GM19467 (cell line): ENCODE measurements at regions not wholly inside any gene's neighbourhood (a gene's known extent, or its start where the extent isn't known, plus 50 kb on each side); places are given as distances from the start of the nearest gene placed in this dataset.

Experiments
- ATAC-seq: cut with Tn5 transposase; IDR thresholded peaks from one replicate; pipeline ENCODE4 v1.9.1; 2021; ENCODE audit warnings: mild to moderate bottlenecking, moderate library complexity; ENCODE audit not compliant: unreplicated experiment

DNA sequence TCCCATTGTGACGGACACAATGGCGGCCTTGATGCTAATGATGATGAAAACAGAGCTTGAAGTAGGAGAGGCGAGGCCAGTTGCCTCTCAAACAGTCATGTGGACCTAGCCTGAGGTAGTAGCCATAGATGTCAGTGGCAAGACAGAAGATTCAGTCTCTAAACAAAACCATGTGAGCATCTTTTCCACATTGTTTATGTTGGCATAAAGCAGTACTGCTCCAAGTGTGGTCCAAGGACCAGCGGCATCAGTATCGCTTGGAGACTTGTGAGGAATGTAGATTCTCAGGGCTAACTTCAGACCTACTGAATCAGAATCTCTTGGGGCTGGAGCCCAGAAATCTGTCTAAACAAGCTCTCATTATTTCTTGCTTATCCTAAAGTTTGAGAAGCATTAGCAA, 312.8 kb upstream of the JAG1 start:
- ATAC-seq, result no peak

DNA sequence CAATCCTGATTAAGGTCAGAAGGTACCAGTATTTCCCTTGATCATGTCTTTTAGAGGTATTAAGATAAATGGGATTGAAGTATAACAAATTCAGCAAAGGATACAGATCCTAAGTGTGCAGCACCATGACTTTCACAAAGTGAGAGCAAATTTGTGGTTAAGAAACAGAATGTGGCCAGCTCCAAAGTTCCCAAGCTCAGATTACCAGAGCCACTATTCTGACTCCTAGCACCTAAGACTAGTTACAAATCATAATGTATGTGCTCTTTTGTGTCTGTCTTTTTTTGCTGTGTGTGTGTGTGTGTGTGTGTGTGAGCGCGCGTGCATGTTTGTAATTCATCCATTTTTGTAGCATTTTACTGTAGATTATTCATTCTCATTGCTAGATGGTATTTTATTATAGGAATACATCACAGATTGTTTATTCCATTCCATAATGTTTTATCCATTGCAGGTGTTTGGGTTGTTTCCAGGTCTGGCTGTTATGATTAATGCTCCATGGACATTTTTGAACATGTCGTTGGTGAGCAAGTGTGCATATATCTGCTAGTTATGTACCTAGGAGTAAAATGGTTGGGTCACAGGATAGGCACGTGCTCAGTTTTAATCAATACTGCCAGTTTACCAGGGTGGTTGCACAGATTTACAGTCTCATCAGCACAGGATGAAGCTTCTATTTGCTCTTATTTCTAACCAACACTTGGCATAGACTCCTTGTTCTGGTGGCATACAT, 314.0 kb upstream of the JAG1 start:
- ATAC-seq, result no peak

DNA sequence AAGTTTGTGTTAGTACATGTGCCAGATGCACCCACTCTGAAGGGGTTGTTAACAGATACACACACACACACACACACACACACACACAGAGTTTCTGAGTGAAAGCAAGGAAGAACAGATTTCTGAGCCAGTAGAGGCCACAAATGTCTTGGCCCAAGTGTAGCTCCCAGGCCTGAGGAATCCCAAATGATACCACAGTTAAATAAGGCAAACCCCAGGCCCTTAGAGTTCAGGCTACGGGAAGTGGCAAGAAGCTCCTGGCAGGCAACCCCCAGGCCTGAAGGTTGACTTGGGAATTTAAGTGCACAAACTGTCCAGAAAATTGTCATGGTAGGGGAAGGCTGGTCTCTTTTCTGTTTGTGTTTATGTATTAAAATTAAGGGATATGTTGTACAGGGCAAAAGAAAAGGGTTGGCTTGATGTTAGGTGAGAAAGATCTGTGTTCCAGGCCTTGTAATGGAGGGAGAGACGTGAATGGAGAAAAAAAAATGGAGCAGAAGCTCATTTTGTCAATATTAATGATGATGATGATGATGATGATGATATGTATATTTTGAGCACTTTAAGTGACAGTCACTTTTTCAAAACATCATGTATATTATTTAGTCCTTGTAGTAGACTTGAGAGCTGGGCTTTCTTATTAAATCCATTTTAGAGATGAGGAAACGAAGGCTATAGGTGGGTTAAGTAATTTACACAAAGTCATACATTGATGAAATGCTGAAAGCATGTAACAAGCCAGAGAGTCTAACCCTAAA, 317.0 kb upstream of the JAG1 start:
- no peak for ATAC-seq

- ATAC-seq, result no peak
Measured at GRCh38 chr20:10992731-10993130, 318.9 kb upstream of the JAG1 start.

DNA sequence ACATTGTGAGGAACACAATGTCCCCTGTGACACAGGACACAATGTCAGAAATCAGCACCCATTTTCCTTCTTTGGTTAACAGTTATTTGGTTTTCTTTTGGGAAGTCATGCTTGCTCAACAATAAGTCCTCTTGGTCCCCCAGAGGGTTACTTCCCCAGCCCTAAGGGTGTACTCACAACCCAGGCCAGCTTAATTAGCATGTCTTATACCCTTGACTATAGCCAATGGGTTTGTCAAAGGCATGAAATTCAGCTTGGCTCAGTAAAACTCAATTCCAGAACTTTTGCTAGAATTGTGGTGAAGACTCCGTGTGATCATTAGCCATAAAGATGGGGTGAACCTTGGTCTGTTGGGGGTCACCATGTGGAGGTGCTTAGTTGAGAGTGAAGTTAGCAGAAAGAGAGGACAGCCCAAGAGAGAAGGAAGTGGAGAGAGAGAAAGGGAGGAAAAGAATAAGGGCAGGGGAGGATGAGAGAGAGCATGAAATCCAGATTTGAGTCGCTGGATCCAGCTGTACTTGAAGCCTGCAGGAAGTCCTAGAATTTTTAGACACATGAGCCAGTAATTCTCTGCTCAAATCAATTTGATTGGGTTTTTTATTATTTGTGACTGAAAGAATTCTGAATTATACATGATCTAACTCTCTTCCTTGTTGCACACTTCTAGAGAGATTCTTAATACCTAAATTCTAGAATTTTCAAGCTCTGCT, 321.3 kb upstream of the JAG1 start:
- no peak for ATAC-seq

GRCh38 chr20:10998476-10998875, 324.7 kb upstream of the JAG1 start:
- no peak for ATAC-seq

DNA sequence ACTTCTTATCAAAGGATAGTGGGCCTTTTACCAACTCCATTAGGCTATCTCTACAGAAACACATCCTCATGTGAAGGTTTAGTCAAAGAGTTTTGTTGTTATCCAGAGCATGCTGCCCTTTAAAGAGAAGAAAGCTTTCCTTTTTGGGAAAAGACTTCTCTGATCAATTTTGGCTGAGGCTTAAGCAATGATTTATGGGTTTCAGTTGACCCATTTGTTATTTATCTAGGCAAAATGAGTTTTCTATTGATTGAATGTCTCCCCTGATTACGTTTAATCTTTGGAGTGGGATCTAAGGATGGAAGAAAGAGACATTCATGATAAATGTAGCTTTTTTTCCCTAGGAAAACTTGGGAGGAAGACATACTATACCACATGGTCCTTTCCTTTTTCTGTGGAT, 326.6 kb upstream of the JAG1 start:
- no peak for ATAC-seq

- ATAC-seq, result no peak
Measured at GRCh38 chr20:11001302-11001701, 327.5 kb upstream of the JAG1 start.

GRCh38 chr20:11001764-11002540, 328.2 kb upstream of the JAG1 start:
- no peak for ATAC-seq

DNA sequence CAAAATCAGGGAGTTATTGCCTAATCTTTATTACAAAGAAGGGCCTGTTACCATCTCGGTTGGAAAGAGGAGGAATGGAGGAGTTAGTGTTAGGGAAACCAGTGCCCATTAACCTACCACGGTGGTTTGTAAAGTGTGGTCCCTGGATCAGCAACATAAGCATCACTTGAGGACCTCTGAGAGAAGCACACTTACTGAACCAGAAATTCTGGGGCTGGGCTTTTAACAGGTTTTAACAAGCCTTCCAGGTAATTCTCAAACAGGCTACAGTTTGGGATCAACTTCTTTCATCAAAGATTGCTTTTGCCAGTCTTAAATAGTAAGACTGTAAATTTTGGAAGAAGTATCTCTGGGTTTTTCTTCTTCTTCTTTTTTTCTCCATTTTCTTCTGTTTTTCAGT, 329.5 kb upstream of the JAG1 start:
- ATAC-seq, result no peak

DNA sequence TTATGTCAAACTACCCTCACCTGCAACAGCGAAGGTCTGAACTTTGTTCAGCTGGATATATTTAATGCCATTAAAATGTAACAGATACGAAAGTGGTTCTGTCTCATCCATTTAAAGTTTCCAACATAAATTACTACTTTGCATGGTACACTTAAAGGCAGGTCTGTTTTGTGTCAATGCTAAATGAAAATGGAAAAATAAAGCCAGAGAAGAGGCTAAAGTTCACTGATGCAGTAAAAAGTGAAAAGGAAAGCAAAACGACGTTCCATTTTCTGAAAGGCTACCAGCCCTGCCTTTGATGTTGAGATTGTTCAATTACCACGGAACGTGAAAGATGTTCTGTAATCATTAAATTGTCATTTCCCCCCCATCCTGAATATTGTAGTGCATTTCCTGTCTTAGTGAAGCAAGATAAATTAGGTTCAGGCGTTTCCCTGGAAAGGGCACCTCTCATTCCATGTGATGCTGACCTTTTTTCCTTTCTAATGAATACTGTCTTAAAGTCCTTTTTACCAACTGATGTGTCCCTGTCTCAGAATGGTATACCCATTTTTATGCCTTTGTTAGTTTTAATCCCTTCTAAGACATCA, 334.7 kb upstream of the JAG1 start:
- no peak for ATAC-seq

- ATAC-seq, result no peak
Measured at GRCh38 chr20:11011653-11012052, 337.9 kb upstream of the JAG1 start.

GRCh38 chr20:11012975-11013374, 339.2 kb upstream of the JAG1 start:
- ATAC-seq, result no peak

GRCh38 chr20:11013801-11014200, 340.0 kb upstream of the JAG1 start:
- no peak for ATAC-seq

DNA sequence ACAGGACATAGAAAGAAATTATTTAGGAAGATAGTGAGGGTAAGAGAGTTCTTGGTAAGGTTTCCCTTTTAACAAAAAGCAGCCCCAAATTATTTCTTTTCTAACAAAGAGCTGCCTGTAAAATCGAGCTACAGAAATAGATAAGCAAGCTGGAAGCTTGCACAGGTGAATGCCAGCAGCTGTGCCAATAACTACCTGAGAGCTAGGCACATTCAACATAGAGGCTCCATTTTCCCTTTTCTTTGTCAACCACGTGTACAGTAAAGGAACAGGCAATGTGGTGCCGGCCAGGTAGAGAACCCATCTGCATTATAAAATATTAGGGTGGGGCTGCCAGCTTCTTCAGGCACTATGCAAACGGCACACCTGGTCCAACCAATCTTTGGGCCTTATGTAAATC, 341.6 kb upstream of the JAG1 start:
- no peak for ATAC-seq

GRCh38 chr20:11017446-11017845, 343.6 kb upstream of the JAG1 start:
- no peak for ATAC-seq

- no peak for ATAC-seq
Measured at GRCh38 chr20:11018668-11019170, 344.9 kb upstream of the JAG1 start.

GRCh38 chr20:11020712-11021111, 346.9 kb upstream of the JAG1 start:
- ATAC-seq, result no peak

DNA sequence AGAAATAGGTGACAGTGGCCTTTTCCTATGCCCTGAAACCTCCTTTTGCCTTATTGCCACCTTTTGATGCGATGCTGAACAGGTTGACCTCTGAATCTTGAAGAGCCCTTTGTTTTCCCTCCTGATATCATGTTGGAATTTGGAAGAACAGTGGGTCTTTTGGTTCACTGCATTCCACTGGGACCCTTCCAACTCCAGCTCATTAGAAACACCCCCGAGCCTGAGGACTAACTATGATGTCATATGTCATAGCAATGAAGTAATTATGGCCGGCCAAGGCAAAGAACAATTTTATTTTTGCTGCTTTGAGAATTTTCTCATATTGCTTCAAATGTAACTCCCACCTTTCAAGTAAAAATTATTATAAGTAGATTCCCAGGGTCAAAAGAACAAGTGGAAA, 353.4 kb upstream of the JAG1 start:
- no peak for ATAC-seq

DNA sequence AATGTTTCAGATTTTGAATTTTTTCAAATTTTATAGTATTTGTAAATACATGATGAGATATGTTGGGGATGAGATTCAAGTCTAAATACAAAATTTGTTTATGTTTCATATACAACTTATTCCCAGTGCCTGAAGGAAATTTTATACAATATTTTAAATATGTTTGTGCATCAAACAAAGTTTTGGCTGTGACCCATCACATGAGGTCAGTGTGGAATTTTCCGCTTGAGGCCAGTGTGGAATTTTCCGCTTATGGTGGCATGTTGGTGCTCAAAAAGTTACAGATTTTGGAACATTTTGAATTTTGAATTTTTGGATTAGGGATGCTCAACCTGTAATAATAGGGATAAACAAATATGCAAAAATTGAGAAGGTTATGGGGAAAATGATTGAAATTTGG, 356.6 kb upstream of the JAG1 start:
- ATAC-seq, result no peak

DNA sequence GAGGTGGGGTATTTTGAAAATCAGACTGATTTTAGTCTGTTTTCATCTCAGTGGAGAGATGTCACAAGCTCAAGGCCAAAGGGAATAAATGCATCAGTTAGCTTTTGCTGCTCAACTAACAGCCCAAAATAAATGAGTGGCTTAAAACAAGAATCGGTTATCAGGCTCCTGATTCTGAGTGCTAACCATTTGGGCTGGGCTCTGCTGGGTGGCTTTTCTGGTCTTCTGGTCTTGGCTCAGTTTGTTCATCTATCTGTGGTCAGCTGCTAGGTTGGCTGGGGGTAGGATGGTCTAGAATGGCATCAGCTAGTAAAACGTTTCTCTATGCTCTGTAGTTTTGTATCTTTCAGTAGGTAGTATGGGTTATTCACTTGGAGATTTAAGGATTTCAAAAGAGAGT, 357.5 kb upstream of the JAG1 start:
- ATAC-seq, result no peak
